ENCODE measurements at regions not wholly inside any gene's neighbourhood (a gene's known extent, or its start where the extent isn't known, plus 50 kb on each side); places are given as distances from the start of the nearest gene placed in this dataset.

DNA sequence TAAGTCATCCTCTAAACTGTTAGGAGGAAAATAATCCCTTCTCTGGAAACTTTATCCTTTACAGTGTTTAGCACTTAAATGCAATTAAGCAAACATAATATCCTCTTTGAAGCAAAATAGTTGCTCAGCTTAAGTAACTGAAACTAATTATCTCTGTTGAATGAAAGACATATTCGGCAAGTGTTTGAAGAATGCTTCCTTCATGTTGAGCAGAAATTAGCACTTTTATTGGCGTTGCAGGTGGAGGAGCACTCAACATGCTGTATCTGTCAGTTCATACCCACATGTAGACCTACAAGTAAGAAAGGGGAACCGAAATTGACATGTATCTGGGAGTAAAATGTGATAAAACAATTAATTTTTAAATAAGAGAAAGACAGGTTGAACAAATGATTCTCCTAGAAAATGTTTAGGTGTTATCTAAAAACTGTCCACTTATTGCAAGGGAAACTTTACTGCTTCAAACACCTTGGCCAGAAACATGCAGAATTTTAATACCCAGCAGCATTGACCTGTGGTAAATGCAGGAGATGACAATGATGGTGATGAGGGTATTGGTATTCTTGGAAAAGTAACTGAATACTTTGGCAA lies 987.0 kb upstream of the MAP3K7 start (continued):
- TF ChIP-seq STAT1 (conservative IDR thresholded peaks at IDR 0.05) (no peak), RAD51 (IDR thresholded peaks at IDR 0.05) (no peak), MYB (IDR thresholded peaks at IDR 0.05; ENCODE audit: borderline replicate concordance, low read depth, low read length) (no peak), ZNF384 (IDR thresholded peaks at IDR 0.05; ENCODE audit: borderline replicate concordance, low read depth, low read length) (no peak), IKZF1 (conservative IDR thresholded peaks at IDR 0.05) (0 out of 2 replicates have a peak, but pooled peaks have one; percentile 41), CHD2 (IDR thresholded peaks at IDR 0.05; ENCODE audit: borderline replicate concordance, low read depth, low read length) (no peak), STAT3 (IDR thresholded peaks at IDR 0.05; ENCODE audit: low read depth, low read length) (no peak), CBX3 (IDR thresholded peaks at IDR 0.05; ENCODE audit: borderline replicate concordance, low read depth) (no peak), RBBP5 (conservative IDR thresholded peaks at IDR 0.05) (no peak), BACH1 (IDR thresholded peaks at IDR 0.05; ENCODE audit: borderline replicate concordance) (no peak), BCL11A (IDR thresholded peaks at IDR 0.05; ENCODE audit: low read depth, low read length) (peak; percentile 12; the same call in 1 of the 2 replicates), CHD1 (IDR thresholded peaks at IDR 0.05; ENCODE audit: low read depth, low read length) (no peak), NFYA (IDR thresholded peaks at IDR 0.05; ENCODE audit: borderline replicate concordance, low read depth, low read length) (no peak), FOS (IDR thresholded peaks at IDR 0.05; ENCODE audit: borderline replicate concordance, extremely low read depth, insufficient read length) (no peak)
- TF ChIP-seq, protein P1, sequence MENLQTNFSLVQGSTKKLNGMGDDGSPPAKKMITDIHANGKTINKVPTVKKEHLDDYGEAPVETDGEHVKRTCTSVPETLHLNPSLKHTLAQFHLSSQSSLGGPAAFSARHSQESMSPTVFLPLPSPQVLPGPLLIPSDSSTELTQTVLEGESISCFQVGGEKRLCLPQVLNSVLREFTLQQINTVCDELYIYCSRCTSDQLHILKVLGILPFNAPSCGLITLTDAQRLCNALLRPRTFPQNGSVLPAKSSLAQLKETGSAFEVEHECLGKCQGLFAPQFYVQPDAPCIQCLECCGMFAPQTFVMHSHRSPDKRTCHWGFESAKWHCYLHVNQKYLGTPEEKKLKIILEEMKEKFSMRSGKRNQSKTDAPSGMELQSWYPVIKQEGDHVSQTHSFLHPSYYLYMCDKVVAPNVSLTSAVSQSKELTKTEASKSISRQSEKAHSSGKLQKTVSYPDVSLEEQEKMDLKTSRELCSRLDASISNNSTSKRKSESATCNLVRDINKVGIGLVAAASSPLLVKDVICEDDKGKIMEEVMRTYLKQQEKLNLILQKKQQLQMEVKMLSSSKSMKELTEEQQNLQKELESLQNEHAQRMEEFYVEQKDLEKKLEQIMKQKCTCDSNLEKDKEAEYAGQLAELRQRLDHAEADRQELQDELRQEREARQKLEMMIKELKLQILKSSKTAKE (IDR thresholded peaks at IDR 0.05; ENCODE audit: low read depth, poor library complexity, severe bottlenecking): no peak
- TF ChIP-seq, protein P2, sequence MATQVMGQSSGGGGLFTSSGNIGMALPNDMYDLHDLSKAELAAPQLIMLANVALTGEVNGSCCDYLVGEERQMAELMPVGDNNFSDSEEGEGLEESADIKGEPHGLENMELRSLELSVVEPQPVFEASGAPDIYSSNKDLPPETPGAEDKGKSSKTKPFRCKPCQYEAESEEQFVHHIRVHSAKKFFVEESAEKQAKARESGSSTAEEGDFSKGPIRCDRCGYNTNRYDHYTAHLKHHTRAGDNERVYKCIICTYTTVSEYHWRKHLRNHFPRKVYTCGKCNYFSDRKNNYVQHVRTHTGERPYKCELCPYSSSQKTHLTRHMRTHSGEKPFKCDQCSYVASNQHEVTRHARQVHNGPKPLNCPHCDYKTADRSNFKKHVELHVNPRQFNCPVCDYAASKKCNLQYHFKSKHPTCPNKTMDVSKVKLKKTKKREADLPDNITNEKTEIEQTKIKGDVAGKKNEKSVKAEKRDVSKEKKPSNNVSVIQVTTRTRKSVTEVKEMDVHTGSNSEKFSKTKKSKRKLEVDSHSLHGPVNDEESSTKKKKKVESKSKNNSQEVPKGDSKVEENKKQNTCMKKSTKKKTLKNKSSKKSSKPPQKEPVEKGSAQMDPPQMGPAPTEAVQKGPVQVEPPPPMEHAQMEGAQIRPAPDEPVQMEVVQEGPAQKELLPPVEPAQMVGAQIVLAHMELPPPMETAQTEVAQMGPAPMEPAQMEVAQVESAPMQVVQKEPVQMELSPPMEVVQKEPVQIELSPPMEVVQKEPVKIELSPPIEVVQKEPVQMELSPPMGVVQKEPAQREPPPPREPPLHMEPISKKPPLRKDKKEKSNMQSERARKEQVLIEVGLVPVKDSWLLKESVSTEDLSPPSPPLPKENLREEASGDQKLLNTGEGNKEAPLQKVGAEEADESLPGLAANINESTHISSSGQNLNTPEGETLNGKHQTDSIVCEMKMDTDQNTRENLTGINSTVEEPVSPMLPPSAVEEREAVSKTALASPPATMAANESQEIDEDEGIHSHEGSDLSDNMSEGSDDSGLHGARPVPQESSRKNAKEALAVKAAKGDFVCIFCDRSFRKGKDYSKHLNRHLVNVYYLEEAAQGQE (IDR thresholded peaks at IDR 0.05; ENCODE audit: low read depth, low read length): no peak
- TF ChIP-seq, protein P3, sequence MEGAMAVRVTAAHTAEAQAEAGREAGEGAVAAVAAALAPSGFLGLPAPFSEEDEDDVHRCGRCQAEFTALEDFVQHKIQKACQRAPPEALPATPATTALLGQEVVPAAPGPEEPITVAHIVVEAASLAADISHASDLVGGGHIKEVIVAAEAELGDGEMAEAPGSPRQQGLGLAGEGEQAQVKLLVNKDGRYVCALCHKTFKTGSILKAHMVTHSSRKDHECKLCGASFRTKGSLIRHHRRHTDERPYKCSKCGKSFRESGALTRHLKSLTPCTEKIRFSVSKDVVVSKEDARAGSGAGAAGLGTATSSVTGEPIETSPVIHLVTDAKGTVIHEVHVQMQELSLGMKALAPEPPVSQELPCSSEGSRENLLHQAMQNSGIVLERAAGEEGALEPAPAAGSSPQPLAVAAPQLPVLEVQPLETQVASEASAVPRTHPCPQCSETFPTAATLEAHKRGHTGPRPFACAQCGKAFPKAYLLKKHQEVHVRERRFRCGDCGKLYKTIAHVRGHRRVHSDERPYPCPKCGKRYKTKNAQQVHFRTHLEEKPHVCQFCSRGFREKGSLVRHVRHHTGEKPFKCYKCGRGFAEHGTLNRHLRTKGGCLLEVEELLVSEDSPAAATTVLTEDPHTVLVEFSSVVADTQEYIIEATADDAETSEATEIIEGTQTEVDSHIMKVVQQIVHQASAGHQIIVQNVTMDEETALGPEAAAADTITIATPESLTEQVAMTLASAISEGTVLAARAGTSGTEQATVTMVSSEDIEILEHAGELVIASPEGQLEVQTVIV (IDR thresholded peaks at IDR 0.05; ENCODE audit: borderline replicate concordance, partially characterized antibody): no peak

Measured in GM12878 (cell line).